ENCODE measurements at regions not wholly inside any gene's neighbourhood (a gene's known extent, or its start where the extent isn't known, plus 50 kb on each side); places are given as distances from the start of the nearest gene placed in this dataset.

- DNase-seq (ENCODE audit: low read depth), result peak; percentile 76
These were observed 422.5 kb downstream of the LPIN1 start for GRCh38 chr2:12168791-12169388.

GRCh38 chr2:12169721-12170120, 423.3 kb downstream of the LPIN1 start:
- no peak for DNase-seq (ENCODE audit: low read depth)

GRCh38 chr2:12170121-12170520, 423.7 kb downstream of the LPIN1 start:
- DNase-seq (ENCODE audit: low read depth), result no peak

GRCh38 chr2:12173271-12173942, 427.0 kb downstream of the LPIN1 start:
- no peak for DNase-seq (ENCODE audit: low read depth)

- DNase-seq (ENCODE audit: low read depth), result no peak
These were observed 427.5 kb downstream of the LPIN1 start for GRCh38 chr2:12173943-12174340.

GRCh38 chr2:12175323-12175722, 428.9 kb downstream of the LPIN1 start:
- no peak for DNase-seq (ENCODE audit: low read depth)

- no peak for DNase-seq (ENCODE audit: low read depth)
These were observed 430.4 kb downstream of the LPIN1 start for GRCh38 chr2:12176623-12177454.

- DNase-seq (ENCODE audit: low read depth), result peak; percentile 89
These were observed 431.2 kb downstream of the LPIN1 start for GRCh38 chr2:12177455-12178288.

GRCh38 chr2:12178289-12179080, 432.1 kb downstream of the LPIN1 start:
- no peak for DNase-seq (ENCODE audit: low read depth)

GRCh38 chr2:12180031-12180430, 433.6 kb downstream of the LPIN1 start:
- no peak for DNase-seq (ENCODE audit: low read depth)

GRCh38 chr2:12183032-12183645, 436.7 kb downstream of the LPIN1 start:
- no peak for DNase-seq (ENCODE audit: low read depth)

- no peak for DNase-seq (ENCODE audit: low read depth)
These were observed 446.3 kb downstream of the LPIN1 start for GRCh38 chr2:12192762-12193161.

GRCh38 chr2:12194968-12195367, 448.5 kb downstream of the LPIN1 start:
- DNase-seq (ENCODE audit: low read depth), result no peak

- no peak for DNase-seq (ENCODE audit: low read depth)
These were observed 450.1 kb downstream of the LPIN1 start for GRCh38 chr2:12196495-12196894.

GRCh38 chr2:12197133-12197532, 450.7 kb downstream of the LPIN1 start:
- no peak for DNase-seq (ENCODE audit: low read depth)

- no peak for DNase-seq (ENCODE audit: low read depth)
These were observed 453.2 kb downstream of the LPIN1 start for GRCh38 chr2:12199491-12200211.

GRCh38 chr2:12201369-12201768, 454.9 kb downstream of the LPIN1 start:
- DNase-seq (ENCODE audit: low read depth), result no peak

- DNase-seq (ENCODE audit: low read depth), result peak; percentile 92
These were observed 456.1 kb downstream of the LPIN1 start for GRCh38 chr2:12202313-12203075.

- DNase-seq (ENCODE audit: low read depth), result no peak
These were observed 457.1 kb downstream of the LPIN1 start for GRCh38 chr2:12203528-12203927.

All from forelimb muscle (tissue), 1 donor.